Hindlimb muscle (tissue), 1 donor: ENCODE measurements at regions not wholly inside any gene's neighbourhood (a gene's known extent, or its start where the extent isn't known, plus 50 kb on each side); places are given as distances from the start of the nearest gene placed in this dataset.
"Not testable (repeated sequence)": the region's sequence is repeated elsewhere in the genome, so short reads cannot be mapped to it uniquely, and the experiment has no call there.

Experiments used
- DNase-seq: peaks from one replicate; pipeline ENCODE4 v3.0.0-alpha.2; 2013

DNA sequence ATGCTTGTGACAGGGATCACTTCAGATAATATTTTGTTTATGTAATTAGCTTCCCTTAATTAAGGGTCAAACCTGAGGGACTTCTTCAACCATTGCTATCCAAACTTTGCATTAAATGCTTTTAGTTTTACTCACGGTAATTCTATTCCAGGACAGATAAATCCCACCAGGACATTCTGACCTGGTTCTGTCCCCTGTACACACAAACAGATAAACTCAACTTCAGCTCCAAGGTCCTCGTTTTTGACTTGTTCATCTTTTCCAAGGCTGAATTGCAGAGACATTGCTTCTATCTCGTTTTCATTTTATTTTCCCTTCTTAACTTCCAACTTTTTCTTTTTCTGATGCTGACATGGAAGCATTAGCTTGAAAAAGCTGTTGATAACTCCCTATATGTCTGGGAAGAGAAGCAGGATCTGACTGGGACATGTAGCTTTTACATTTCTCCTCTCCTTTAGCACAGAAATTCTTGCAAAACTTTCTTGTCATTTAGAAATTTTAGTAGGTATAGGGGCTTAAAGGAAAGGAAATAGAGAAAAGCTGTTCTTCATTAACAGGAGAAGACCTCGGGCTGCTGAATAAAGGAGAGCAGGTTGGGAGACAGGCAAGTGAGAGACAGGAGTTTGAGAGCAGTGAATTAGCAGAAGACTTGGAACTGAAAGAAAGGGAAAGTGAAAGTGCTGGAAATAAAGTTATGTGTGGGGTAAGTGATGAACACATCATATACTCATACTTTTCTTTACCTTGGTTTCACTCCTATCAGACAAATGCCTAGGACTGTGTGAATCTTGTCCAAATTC, 231.7 kb upstream of the B3GALT2 start:
- DNase-seq: no peak

DNA sequence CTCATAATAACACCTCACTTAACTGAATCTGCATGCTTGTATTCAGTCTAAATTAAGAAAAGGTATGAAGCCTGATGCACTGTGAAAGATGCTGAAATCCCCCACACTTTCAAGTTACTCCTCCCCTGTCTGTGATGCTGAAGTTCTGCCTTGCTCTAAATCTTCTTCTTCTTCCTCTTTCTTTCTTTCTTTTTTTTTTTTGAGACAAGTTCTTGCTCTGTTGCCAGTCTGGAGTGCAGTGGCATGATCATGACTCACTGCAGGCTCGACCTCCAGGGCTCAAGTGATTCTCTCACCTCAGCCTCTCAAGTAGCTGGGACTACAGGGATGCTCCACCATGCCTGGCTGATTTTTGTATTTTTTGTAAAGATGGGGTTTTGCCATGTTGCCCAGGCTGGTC, 231.0 kb upstream of the B3GALT2 start:
- DNase-seq: no peak

GRCh38 chr1:193416226-193417024, 230.0 kb upstream of the B3GALT2 start:
- DNase-seq: no peak

GRCh38 chr1:193415256-193415655, 228.8 kb upstream of the B3GALT2 start:
- DNase-seq: no peak

DNA sequence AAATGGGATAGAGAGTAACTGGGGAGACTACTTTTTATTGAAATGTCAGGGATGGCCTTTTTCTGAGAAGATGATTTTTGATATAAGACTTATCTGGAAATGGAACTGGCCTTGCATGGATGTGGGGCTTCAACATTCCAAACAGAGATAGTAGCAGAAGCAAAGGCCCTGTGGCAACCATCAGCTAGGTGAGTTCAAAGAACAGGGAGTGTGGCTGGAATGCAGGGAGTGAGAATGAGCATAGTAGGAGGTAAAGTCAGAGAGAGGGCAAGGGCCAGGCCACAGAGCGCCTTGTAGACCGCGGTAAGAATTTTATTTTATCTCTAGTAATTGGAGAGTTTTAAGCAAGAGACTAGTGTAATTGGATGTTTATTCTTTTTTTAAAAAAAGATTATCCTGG, 227.0 kb upstream of the B3GALT2 start:
- DNase-seq: no peak

- no peak for DNase-seq
These were observed 226.3 kb upstream of the B3GALT2 start for GRCh38 chr1:193412748-193413147.

DNA sequence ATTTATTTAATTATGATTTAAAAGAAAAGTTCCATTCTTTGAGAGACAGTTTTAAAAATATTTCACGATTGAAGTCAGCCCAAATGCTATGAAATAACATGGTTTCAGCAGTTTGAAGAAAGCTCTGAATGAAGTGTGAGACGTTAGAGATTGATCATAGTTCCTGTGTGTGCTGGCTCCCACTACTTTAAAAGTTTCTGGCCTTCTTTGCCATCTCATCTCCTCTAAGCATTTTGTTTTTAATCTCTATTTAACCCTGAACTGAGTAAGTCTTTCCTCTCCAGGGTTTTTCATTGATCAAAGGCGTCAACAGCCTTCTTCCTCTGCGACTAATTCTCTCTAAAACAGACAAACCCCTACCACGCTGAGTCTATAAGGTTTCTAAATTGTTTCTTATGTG, 225.3 kb upstream of the B3GALT2 start:
- no peak for DNase-seq

- no peak for DNase-seq
These were observed 224.8 kb upstream of the B3GALT2 start for GRCh38 chr1:193411215-193411614.

- DNase-seq: no peak
These were observed 222.4 kb upstream of the B3GALT2 start for GRCh38 chr1:193408782-193409293.

DNA sequence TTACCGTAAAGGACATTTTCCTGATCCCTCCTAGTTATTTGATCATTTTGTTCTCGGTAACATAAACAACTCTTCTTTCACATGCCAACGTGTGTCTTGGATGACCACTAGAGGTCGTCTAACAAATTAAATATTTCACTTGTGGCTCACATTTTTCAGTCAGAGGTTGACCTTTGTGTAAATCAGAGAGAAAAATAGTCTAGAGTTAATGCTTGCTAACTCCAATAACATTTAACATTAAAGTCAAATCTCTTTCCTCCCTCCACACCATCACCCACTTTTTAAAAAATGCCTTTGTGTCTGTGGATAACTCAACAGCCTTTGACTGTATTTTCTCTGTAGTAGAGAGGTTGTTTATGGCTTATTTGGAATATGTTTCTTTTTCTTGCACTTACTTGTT, 220.5 kb upstream of the B3GALT2 start:
- DNase-seq: no peak

DNA sequence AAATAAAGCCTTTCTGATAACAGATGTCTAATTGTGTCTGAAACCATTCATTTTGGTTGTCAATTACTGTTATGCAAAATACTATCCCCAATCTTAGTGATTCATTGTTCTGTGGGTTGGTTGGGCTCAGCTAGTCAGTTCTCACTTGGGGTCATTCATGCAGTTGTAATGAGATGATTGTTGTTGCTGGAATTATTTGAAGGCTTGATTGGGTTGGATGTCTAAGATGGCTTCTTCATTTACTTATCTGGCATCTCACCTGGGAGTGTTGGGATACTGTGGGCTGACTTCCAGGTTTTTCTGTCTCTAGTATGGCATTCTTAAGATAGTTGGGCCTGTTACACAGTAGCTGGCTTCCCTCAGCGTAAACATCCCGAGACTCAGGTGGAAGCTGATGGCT, 217.8 kb upstream of the B3GALT2 start:
- DNase-seq: no peak

DNA sequence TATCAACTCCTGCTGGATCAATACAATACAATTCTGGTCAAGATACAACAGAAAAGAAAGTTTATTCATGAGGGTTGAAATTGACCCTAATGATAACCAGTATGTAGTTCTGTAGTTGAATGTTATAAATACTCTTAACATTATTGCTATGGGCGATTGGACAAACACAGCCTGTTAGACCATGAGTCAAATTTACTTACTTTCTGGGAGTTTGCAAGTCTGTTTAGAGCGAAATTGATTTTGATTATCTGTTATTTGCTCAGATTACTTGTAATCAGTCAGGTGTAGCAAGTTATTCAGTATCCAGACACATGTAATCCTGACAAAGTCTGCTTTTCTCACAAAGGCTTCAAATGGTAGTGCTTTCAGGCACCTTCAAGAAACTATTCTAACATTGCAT, 216.6 kb upstream of the B3GALT2 start:
- no peak for DNase-seq

- DNase-seq: no peak
These were observed 215.6 kb upstream of the B3GALT2 start for GRCh38 chr1:193402037-193402436.

DNA sequence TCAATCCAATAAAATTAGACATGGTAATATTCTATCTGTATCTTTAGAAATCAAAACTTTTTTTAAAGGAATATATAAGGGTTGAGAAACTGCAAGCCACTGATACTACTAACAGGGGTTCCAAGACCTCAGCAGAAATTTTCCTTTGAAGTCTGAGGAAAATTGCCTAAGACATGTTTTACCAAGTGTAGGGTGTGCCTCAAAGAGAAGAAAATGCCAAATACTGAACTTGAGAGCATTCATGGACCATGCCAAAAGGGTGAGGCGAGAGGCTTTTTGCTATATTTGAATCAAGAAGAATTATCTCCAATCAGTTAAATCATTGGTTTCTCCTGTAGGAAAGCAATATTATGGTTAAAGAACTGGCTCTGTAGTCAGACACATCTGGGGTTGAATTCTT, 207.9 kb upstream of the B3GALT2 start:
- no peak for DNase-seq

- no peak for DNase-seq
These were observed 206.3 kb upstream of the B3GALT2 start for GRCh38 chr1:193392686-193393085.

DNA sequence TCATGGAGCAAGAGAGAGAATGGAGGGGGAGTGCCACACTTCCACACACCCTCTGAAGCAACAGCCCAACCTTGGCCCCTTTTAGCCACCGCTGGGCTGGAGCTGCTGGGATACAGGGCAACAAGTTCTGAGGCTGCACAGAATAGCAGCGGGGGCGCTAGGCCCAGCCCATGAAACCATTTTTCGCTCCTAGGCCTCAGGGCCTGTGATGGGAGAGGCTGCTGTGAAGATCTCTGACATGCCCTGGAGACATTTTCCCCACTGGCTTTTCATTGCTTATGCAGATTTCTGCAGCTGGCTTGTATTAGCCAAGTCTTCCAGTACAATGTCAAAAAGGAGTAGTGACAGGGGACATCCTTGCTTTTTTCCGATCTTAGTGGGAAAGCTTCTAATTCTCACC, 202.3 kb upstream of the B3GALT2 start:
- DNase-seq: no peak

DNA sequence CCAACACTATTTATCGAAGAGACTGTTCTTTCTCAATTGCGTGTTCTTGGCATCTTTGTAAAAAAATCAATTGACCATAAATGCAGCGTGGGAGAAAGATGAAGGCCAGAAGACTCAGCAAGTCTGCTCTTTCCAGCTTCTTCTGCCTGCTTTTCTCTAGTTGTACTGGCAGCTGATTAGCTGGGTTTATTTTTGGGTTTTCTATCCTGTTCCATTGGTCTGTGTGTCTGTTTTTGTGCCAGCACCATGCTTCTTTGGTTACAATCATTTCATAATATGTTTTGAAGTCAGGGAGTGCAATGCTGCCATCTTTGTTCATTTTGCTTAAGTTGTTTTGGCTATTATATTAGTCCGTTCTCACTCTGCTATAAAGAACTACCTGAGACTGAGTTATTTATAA, 201.8 kb upstream of the B3GALT2 start:
- no peak for DNase-seq

DNA sequence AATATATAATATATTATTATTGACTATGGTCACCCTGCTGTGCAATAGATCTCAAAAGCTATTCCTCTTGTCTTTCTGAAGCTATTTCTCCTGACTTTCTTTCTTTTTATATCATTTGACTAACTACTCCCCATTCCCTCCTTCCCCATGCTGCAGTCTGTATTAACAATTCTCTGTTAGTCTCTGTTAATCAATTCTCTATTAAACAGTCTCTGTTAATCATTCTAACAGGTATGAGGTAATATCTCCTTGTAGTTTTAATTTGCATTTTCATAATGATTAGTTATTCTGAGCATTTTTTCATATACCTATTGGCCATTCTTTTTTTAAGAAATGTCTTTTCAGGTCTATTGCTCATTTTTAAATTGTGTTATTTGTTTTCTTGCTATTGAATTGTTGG, 201.0 kb upstream of the B3GALT2 start:
- no peak for DNase-seq

DNA sequence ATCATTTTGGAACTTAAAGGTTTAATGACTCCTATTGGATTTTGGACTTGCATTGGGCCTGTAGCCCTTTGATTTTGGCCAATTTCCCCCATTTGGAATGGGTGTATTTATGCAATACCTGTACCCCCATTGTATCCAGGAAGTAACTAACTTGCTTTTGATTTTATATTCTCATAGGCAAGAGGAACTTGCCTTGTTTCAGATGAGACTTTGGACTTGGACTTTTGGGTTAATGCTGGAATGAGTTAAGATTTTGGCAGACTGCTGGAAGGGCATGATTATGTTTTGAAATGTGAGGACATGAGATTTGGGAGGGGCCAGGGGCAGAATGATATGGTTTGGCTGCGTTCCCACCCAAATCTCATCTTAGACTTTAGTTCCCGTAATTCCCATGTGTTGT, 192.0 kb upstream of the B3GALT2 start:
- DNase-seq: not testable (repeated sequence)

GRCh38 chr1:193377472-193377871, 191.1 kb upstream of the B3GALT2 start:
- DNase-seq: no peak

DNA sequence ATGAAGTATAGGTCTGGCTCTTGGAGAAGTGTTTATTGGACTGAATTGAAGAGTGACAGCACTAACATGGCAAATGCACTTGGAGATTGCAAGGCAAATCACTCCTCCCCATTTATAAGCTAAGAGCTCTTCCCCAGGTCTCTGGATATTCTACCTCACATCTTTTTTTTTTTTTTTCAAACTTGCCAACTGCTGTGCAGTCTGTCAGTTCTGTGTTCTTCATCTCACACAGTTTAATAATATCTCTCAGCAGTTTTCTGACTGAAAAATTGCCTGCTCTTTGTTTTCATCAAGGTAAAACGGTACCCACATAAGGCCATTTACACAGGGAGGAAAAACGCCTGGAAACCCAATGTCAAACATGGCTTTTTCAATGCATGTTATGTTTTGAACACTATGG, 186.1 kb upstream of the B3GALT2 start:
- no peak for DNase-seq

DNA sequence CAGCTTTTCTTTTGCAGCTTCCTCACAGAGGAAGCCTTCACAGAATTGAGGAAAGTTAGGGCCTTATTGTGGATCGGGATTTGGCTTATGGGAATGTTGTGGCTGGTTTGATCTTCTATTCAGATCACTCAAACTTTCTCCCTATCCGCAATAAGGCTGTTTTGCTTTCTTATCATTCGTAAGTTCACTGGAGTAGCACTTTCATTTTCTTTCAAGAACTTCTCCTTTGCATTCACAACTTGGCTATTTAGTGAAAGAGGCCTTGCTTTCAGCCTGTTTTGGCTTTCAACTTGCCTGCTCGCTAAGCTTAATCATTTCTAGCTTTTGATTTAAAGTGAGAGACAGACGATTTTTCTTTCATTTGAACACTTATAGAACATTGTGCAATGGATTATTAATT, 181.9 kb upstream of the B3GALT2 start:
- no peak for DNase-seq

- DNase-seq: no peak
These were observed 181.4 kb upstream of the B3GALT2 start for GRCh38 chr1:193367863-193368262.
